H9 (cell line): ENCODE measurements at regions not wholly inside any gene's neighbourhood (a gene's known extent, or its start where the extent isn't known, plus 50 kb on each side); places are given as distances from the start of the nearest gene placed in this dataset.

Experiments
- DNase-seq: peaks from one replicate; pipeline ENCODE4 v3.0.0-alpha.2; 2017
- H2AFZ ChIP-seq: one replicate; pipeline ENCODE4 v1.6.1; 2013; ENCODE audit warnings: mild to moderate bottlenecking, low read length, control low read depth, moderate library complexity
- H2AK5ac ChIP-seq: 2 replicates; pipeline ENCODE4 v1.6.1; 2013; ENCODE audit warnings: low read length, control low read depth, mixed read lengths; ENCODE audit not compliant: insufficient read length
- H2BK120ac ChIP-seq: one replicate; pipeline ENCODE4 v1.6.1; 2013; ENCODE audit warnings: low read depth, mild to moderate bottlenecking, low read length, control low read depth, inconsistent platforms; ENCODE audit not compliant: poor library complexity, severe bottlenecking
- H2BK12ac ChIP-seq: 2 replicates; pipeline ENCODE4 v1.6.1; 2013; ENCODE audit warnings: low read length, control low read depth, mixed read lengths, low read depth; ENCODE audit not compliant: insufficient read length
- H2BK15ac ChIP-seq: 2 replicates; pipeline ENCODE4 v1.6.1; 2013; ENCODE audit warnings: low read depth, low read length, control low read depth
- H2BK20ac ChIP-seq: one replicate; pipeline ENCODE4 v1.6.1; 2013; ENCODE audit warnings: low read depth, mild to moderate bottlenecking, low read length, control low read depth, inconsistent platforms; ENCODE audit not compliant: poor library complexity, severe bottlenecking
- H2BK5ac ChIP-seq: 2 replicates; pipeline ENCODE4 v1.6.1; 2013; ENCODE audit warnings: low read length, control low read depth, mixed read lengths; ENCODE audit not compliant: insufficient read length
- H3K14ac ChIP-seq: 2 replicates; pipeline ENCODE4 v1.6.1; 2013; ENCODE audit warnings: low read length, control low read depth; ENCODE audit not compliant: insufficient read depth
- H3K18ac ChIP-seq: 2 replicates; pipeline ENCODE4 v1.6.1; 2013; ENCODE audit warnings: low read depth, mild to moderate bottlenecking, mixed read lengths, low read length, control low read depth; ENCODE audit not compliant: insufficient read length
- H3K23ac ChIP-seq: 2 replicates; pipeline ENCODE4 v1.6.1; 2013; ENCODE audit warnings: low read length, control low read depth, mixed read lengths, low read depth; ENCODE audit not compliant: insufficient read length
- H3K23me2 ChIP-seq: 2 replicates; pipeline ENCODE4 v1.6.1; 2013; ENCODE audit warnings: low read depth, mild to moderate bottlenecking, mixed read lengths, low read length, control low read depth; ENCODE audit not compliant: insufficient read length, poor library complexity, severe bottlenecking
- H3K27ac ChIP-seq: 2 replicates; pipeline ENCODE4 v1.5.1; 2013; ENCODE audit warnings: low read length, control low read depth, mixed read lengths, low read depth; ENCODE audit not compliant: insufficient read length
- H3K27me3 ChIP-seq: 2 replicates; pipeline ENCODE4 v1.6.1; 2013; ENCODE audit warnings: low read length, control low read depth, inconsistent platforms; ENCODE audit not compliant: insufficient read depth
- H3K4ac ChIP-seq: 2 replicates; pipeline ENCODE4 v1.6.1; 2013; ENCODE audit warnings: low read depth, mild to moderate bottlenecking, control low read depth, inconsistent platforms, low read length, moderate library complexity
- H3K4me1 ChIP-seq: 2 replicates; pipeline ENCODE4 v1.6.1; 2013; ENCODE audit warnings: low read length, control low read depth, inconsistent platforms; ENCODE audit not compliant: insufficient read depth
- H3K4me2 ChIP-seq: 2 replicates; pipeline ENCODE4 v1.6.1; 2013; ENCODE audit warnings: low read length, control low read depth, mixed read lengths; ENCODE audit not compliant: insufficient read length, insufficient read depth
- H3K56ac ChIP-seq: 2 replicates; pipeline ENCODE4 v1.6.1; 2013; ENCODE audit warnings: low read depth, mild to moderate bottlenecking, mixed read lengths, low read length, control low read depth; ENCODE audit not compliant: insufficient read length
- H3K79me1 ChIP-seq: 2 replicates; pipeline ENCODE4 v1.6.1; 2013; ENCODE audit warnings: low read depth, mild to moderate bottlenecking, moderate library complexity, low read length, control low read depth, inconsistent platforms; ENCODE audit not compliant: insufficient read depth, poor library complexity, severe bottlenecking
- H3K79me2 ChIP-seq: 2 replicates; pipeline ENCODE4 v1.6.1; 2013; ENCODE audit warnings: low read length, control low read depth, inconsistent platforms; ENCODE audit not compliant: insufficient read depth
- H3K9ac ChIP-seq: 2 replicates; pipeline ENCODE4 v1.6.1; 2013; ENCODE audit warnings: low read length, control low read depth, mixed read lengths; ENCODE audit not compliant: insufficient read length; ENCODE audit errors: extremely low read depth
- H3K9me3 ChIP-seq: one replicate; pipeline ENCODE4 v1.6.1; 2013; ENCODE audit warnings: low read depth, low read length, inconsistent platforms; ENCODE audit not compliant: control insufficient read depth
- H3T11ph ChIP-seq: one replicate; pipeline ENCODE4 v1.6.1; 2013; ENCODE audit warnings: mild to moderate bottlenecking, low read length, control low read depth, inconsistent platforms
- H4K20me1 ChIP-seq: one replicate; pipeline ENCODE4 v1.6.1; 2013; ENCODE audit not compliant: control insufficient read depth, insufficient read length, insufficient read depth
- H4K5ac ChIP-seq: 2 replicates; pipeline ENCODE4 v1.6.1; 2013; ENCODE audit warnings: low read depth, mild to moderate bottlenecking, mixed read lengths, low read length, control low read depth; ENCODE audit not compliant: insufficient read length
- H4K8ac ChIP-seq: replicated peaks from 2 replicates; pipeline ENCODE4 v1.6.1; 2013; ENCODE audit warnings: low read length, control low read depth, mixed read lengths, low read depth; ENCODE audit not compliant: insufficient read length
- H4K91ac ChIP-seq: 2 replicates; pipeline ENCODE4 v1.6.1; 2013; ENCODE audit warnings: low read depth, mild to moderate bottlenecking, moderate library complexity, mixed read lengths, low read length, control low read depth; ENCODE audit not compliant: insufficient read length
- H3K27ac Mint-ChIP-seq, 3 experiments: 2 replicates in 2 of 3; 3 replicates in 1 of 3; pipeline ENCODE4 v1.8.0; 2020 to 2021; ENCODE audit warnings: mixed read lengths in 3 of 3, mild to moderate bottlenecking in 1 of 3, moderate library complexity in 1 of 3
- H3K27me3 Mint-ChIP-seq: 2 replicates; pipeline ENCODE4 v1.8.0; 2021; ENCODE audit warnings: low read depth, mild to moderate bottlenecking, moderate library complexity, mixed read lengths
- H3K36me3 Mint-ChIP-seq, 3 experiments: 2 replicates in 2 of 3; 3 replicates in 1 of 3; pipeline ENCODE4 v1.8.0; 2020 to 2021; ENCODE audit warnings: low read depth in 3 of 3, mixed read lengths in 3 of 3; ENCODE audit not compliant: insufficient read depth in 1 of 3
- H3K4me1 Mint-ChIP-seq, 2 experiments: 2 replicates each; pipeline ENCODE4 v1.8.0; 2020; ENCODE audit warnings: mixed read lengths in 2 of 2
- H3K4me3 Mint-ChIP-seq, 2 experiments: 2 replicates in 1 of 2; 3 replicates in 1 of 2; pipeline ENCODE4 v1.8.0; 2020 to 2021; ENCODE audit warnings: mild to moderate bottlenecking in 2 of 2, mixed read lengths in 2 of 2, moderate library complexity in 1 of 2
- H3K9me3 Mint-ChIP-seq, 2 experiments: 2 replicates in 1 of 2; 3 replicates in 1 of 2; pipeline ENCODE4 v1.8.0; 2020; ENCODE audit warnings: mild to moderate bottlenecking in 2 of 2, mixed read lengths in 2 of 2, moderate library complexity in 1 of 2
- CTCF ChIP-seq: fragments of 200-600 bp; sonication (generic); conservative IDR thresholded peaks from 3 replicates; pipeline ENCODE4 v1.8.0; 2021; ENCODE audit warnings: antibody characterized with exemption, mild to moderate bottlenecking
- WGBS: extraction: QIAGEN DNeasy Blood & Tissue Kit; methylation state at CpG from one replicate; pipeline ENCODE4 v1.1.7; 2013; ENCODE audit warnings: missing lambda C conversion rate, low lambda C conversion rate, mixed read lengths; ENCODE audit not compliant: insufficient read length; ENCODE audit errors: extremely low coverage; 5-methylcytosine and 5-hydroxymethylcytosine counted together

GRCh38 chr1:98088381-98088780, 167.5 kb upstream of the DPYD start:
- Histone ChIP-seq H2BK12ac (no peak overlapping the region), H3K9ac (no peak overlapping the region), H3K4ac (no peak overlapping the region), H3K27ac (no peak overlapping the region), H4K5ac (no peak overlapping the region), H3K18ac (no peak overlapping the region), H3K23ac (no peak overlapping the region), H3K4me1 (no peaks in the 10 kb centered on the region), H2BK5ac (no peak overlapping the region), H2BK120ac (no peak overlapping the region), H3K14ac (no peak overlapping the region), H2AK5ac (no peak overlapping the region), H2BK15ac (no peak overlapping the region), H4K20me1 (no peaks in the 10 kb centered on the region), H3K4me2 (no peak overlapping the region), H3K56ac (no peak overlapping the region), H3T11ph (no peak overlapping the region), H3K23me2 (no peaks in the 10 kb centered on the region), H2AFZ (no peak overlapping the region), H4K8ac (no peak overlapping the region), H3K79me1 (no peaks in the 10 kb centered on the region), H4K91ac (no peak overlapping the region), H3K27me3 (no peaks in the 10 kb centered on the region), H2BK20ac (no peak overlapping the region), H3K79me2 (no peaks in the 10 kb centered on the region), H3K9me3 (no peaks in the 10 kb centered on the region)
- Mint-ChIP-seq H3K4me3 (no peak overlapping the region), H3K9me3 (peaks cover 0 to 4% of the 10 kb centered on the region in 2 experiments; a peak in 1 of 5 replicates), H3K27me3 (no peaks in the 10 kb centered on the region), H3K4me1 (peaks cover 25 to 29% of the 10 kb centered on the region in 2 experiments), H3K36me3 (no peaks in the 10 kb centered on the region), H3K27ac (no peak overlapping the region)
- DNase-seq: no peak
- WGBS: no CpG with 5 or more reads among the region's 3 CpGs
- no peak for TF ChIP-seq CTCF
